OCI-M1 (cell line): ENCODE measurements at regions not wholly inside any gene's neighbourhood (a gene's known extent, or its start where the extent isn't known, plus 50 kb on each side); places are given as distances from the start of the nearest gene placed in this dataset.
A peak's percentile ranks its signal among the peaks of the same experiment; 100 is the strongest.
"Not testable (repeated sequence)": the region's sequence is repeated elsewhere in the genome, so short reads cannot be mapped to it uniquely, and the experiment has no call there.

Source experiments
- DNase-seq: peaks from one replicate; lab custom pipeline; 2025; lab: John Stamatoyannopoulos, UW

GRCh38 chr9:32886021-32886420, 102.7 kb downstream of the TMEM215 start:
- no peak for DNase-seq

- DNase-seq = not testable (repeated sequence)
Measured at GRCh38 chr9:32894485-32894884, 106.9 kb downstream of the APTX start.

- DNase-seq = peak; percentile 86
Measured at GRCh38 chr9:32899181-32899580, 102.2 kb downstream of the APTX start.

DNA sequence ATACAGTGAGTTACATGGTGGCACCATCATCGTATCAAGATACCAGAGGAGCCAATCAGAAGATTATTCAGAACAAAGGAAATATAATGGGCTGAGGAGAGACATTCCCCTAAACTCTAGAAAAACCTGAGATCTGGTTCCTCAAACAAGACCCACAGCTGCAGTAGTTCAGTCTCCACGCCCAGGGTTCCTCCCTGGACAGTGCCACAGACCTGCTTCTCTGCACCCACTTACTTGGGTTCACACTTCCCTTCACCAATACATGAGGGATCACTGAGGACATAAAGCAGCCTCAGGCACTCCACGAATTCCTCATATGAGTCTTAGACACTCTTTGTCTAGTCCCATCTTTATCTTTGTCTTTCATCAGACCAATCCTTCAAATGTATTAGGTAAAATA, 101.7 kb downstream of the APTX start:
- no peak for DNase-seq

GRCh38 chr9:32906213-32906612, 95.2 kb downstream of the APTX start:
- DNase-seq = peak; percentile 40

DNA sequence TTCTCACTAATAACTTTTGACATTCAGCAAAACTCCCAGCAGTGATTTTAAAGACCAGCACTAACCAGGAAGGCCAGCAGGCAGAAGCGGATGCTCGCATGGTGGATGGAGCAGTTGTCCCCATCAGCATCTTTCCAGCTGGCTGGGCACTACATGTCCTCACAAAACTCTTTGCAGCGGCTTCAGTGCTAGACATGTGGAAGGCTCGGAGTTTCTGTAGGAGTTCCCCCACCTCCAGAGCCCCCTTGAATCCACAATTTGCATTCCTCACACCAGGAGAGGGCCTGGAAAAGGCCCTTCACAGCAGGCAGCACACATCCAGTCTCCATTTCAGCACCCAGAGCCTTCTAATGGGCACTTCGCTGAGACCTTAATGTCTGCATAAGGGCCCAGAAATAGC, 85.6 kb downstream of the APTX start:
- no peak for DNase-seq

GRCh38 chr9:32918628-32919027, 82.8 kb downstream of the APTX start:
- DNase-seq = no peak
